ENCODE measurements at regions not wholly inside any gene's neighbourhood (a gene's known extent, or its start where the extent isn't known, plus 50 kb on each side); places are given as distances from the start of the nearest gene placed in this dataset.

DNA sequence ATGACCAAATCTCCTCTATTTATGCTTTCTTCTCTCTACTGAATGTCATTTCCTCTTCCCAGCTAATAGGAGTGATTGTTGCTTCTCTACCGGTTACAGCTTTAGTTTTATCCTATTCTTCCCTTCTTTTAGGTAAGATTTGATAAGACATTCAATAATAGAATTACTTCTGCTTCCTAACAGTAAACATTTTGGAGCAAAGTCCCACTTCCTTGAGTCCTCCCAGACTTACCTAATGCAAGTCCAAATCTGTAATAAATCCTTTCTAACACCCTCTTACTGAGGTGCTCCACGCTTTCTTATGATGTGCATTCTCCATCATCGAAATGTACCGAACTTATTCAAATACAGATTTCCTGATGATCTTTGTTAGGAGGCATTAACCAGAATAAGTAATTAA is 79.2 kb upstream of the GPM6A start:
- no peak for TF ChIP-seq CTCF (IDR thresholded peaks at IDR 0.05; ENCODE audit: insufficient read depth, low read depth, low read length)

DNA sequence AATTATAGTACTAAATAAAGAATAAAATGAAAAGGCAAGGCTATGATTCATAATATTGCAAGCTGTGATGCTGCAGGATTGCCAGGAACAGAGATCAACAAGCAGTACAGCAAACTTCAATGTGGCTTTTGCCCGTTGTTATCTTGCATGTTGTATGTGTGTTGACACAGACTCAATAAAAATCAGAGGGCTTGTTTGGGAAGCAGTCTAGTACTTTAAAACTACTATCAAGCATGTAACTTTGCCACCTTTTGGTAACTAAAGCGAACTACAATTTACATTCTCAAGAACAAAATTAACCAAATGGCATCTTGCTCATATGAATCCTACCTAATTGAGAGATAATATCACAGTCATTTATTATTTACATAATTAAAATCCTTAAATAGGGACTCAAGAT is 79.8 kb upstream of the GPM6A start:
- DNase-seq (ENCODE audit: low read depth) = peak; percentile 28
- peak; percentile 33 for TF ChIP-seq CTCF (IDR thresholded peaks at IDR 0.05; ENCODE audit: insufficient read depth, low read depth, low read length)
- H3K4me3 ChIP-seq (ENCODE audit: low read depth, low read length) = no peak overlapping the region

More for the DNA sequence above, 79.2 kb upstream of the GPM6A start:
- no peak overlapping the region for H3K4me3 ChIP-seq (ENCODE audit: low read depth, low read length)
- DNase-seq (ENCODE audit: low read depth) = no peak

- no peak for TF ChIP-seq CTCF (IDR thresholded peaks at IDR 0.05; ENCODE audit: insufficient read depth, low read depth, low read length)
- DNase-seq (ENCODE audit: low read depth) = no peak
- H3K4me3 ChIP-seq (ENCODE audit: low read depth, low read length) = no peak overlapping the region
Observed at GRCh38 chr4:175905925-175906324, 93.9 kb upstream of the GPM6A start.

GRCh38 chr4:175906384-175906783 is 94.3 kb upstream of the GPM6A start:
- no peak for DNase-seq (ENCODE audit: low read depth)
- H3K4me3 ChIP-seq (ENCODE audit: low read depth, low read length) = no peak overlapping the region
- TF ChIP-seq CTCF (IDR thresholded peaks at IDR 0.05; ENCODE audit: insufficient read depth, low read depth, low read length) = no peak

DNA sequence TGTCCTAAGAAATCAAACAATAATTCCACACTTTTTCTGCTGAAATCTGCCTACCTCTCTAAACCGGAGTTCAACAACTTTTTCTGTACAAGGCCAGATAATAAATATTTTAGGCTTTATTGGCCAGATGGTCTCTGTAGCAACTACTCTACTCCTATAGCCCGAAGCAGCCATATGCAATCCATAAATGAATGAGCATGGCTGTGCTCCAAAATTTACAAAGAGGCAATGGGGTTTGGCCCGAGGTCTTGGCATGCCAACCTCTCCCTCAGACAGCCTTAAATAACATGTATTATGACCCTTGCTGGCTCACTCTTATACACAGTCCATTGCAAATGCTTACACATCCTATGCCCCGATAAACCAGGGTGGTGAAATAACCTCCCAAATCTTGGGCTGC is 98.6 kb upstream of the GPM6A start:
- TF ChIP-seq CTCF (IDR thresholded peaks at IDR 0.05; ENCODE audit: insufficient read depth, low read depth, low read length) = no peak
- no peak for DNase-seq (ENCODE audit: low read depth)
- no peak overlapping the region for H3K4me3 ChIP-seq (ENCODE audit: low read depth, low read length)

- TF ChIP-seq CTCF (IDR thresholded peaks at IDR 0.05; ENCODE audit: insufficient read depth, low read depth, low read length) = no peak
- DNase-seq (ENCODE audit: low read depth) = no peak
- no peak overlapping the region for H3K4me3 ChIP-seq (ENCODE audit: low read depth, low read length)
Observed at GRCh38 chr4:175916626-175917351, 104.7 kb upstream of the GPM6A start.

DNA sequence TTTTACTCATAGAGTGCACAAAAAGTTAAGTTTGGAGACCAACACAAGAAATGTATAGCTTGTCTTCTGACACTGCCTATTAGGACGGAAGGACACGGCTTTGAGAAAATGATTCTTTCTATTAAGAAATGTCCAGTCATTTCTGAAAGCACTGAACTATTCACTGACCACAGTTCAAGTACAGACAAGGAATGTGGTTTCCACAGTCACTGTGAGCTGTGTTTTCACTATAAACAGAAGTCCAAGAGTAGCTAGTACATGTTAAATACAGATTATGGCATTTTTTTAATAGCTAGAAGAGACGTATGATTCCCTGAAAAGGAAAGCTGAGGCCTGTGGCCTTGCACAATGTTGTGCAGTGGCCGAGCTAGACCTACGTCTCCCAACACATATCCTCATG is 115.1 kb upstream of the GPM6A start:
- DNase-seq (ENCODE audit: low read depth) = no peak
- H3K4me3 ChIP-seq (ENCODE audit: low read depth, low read length) = no peak overlapping the region
- no peak for TF ChIP-seq CTCF (IDR thresholded peaks at IDR 0.05; ENCODE audit: insufficient read depth, low read depth, low read length)

Data from fibroblast of villous mesenchyme (primary cell).